HG03139 (cell line): ENCODE measurements at regions not wholly inside any gene's neighbourhood (a gene's known extent, or its start where the extent isn't known, plus 50 kb on each side); places are given as distances from the start of the nearest gene placed in this dataset.
"Not testable (repeated sequence)": the region's sequence is repeated elsewhere in the genome, so short reads cannot be mapped to it uniquely, and the experiment has no call there.

ENCODE experiments used
- ATAC-seq: cut with Tn5 transposase; IDR thresholded peaks from one replicate; pipeline ENCODE4 v1.9.1; 2021; ENCODE audit not compliant: unreplicated experiment

- ATAC-seq: no peak
Measured at GRCh38 chr14:34103176-34103575, 152.3 kb upstream of the EGLN3 start.

GRCh38 chr14:34099635-34100034 lies 148.8 kb upstream of the EGLN3 start:
- ATAC-seq: no peak

- no peak for ATAC-seq
Measured at GRCh38 chr14:34098985-34099349, 148.1 kb upstream of the EGLN3 start.

- ATAC-seq: no peak
Measured at GRCh38 chr14:34098045-34098984, 147.4 kb upstream of the EGLN3 start.

GRCh38 chr14:34097644-34098043 lies 146.8 kb upstream of the EGLN3 start:
- ATAC-seq: no peak

GRCh38 chr14:34094384-34094783 lies 143.5 kb upstream of the EGLN3 start:
- ATAC-seq: no peak

GRCh38 chr14:34093883-34094282 lies 143.0 kb upstream of the EGLN3 start:
- ATAC-seq: no peak

GRCh38 chr14:34090451-34090850 lies 139.6 kb upstream of the EGLN3 start:
- ATAC-seq: no peak

GRCh38 chr14:34088914-34089313 lies 138.0 kb upstream of the EGLN3 start:
- no peak for ATAC-seq

- peak; percentile 81 for ATAC-seq
Measured at GRCh38 chr14:34087571-34087970, 136.7 kb upstream of the EGLN3 start.

GRCh38 chr14:34086223-34086757 lies 135.4 kb upstream of the EGLN3 start:
- ATAC-seq: no peak

- no peak for ATAC-seq
Measured at GRCh38 chr14:34085695-34086094, 134.8 kb upstream of the EGLN3 start.

GRCh38 chr14:34081576-34082136 lies 130.8 kb upstream of the EGLN3 start:
- ATAC-seq: no peak

- no peak for ATAC-seq
Measured at GRCh38 chr14:34081101-34081575, 130.3 kb upstream of the EGLN3 start.

- ATAC-seq: not testable (repeated sequence)
Measured at GRCh38 chr14:34079643-34080042, 128.8 kb upstream of the EGLN3 start.

- no peak for ATAC-seq
Measured at GRCh38 chr14:34078117-34078743, 127.4 kb upstream of the EGLN3 start.

GRCh38 chr14:34075826-34076225 lies 125.0 kb upstream of the EGLN3 start:
- no peak for ATAC-seq

GRCh38 chr14:34075042-34075744 lies 124.3 kb upstream of the EGLN3 start:
- peak; percentile 52 for ATAC-seq

GRCh38 chr14:34072921-34073320 lies 122.0 kb upstream of the EGLN3 start:
- ATAC-seq: no peak

GRCh38 chr14:34072401-34072800 lies 121.5 kb upstream of the EGLN3 start:
- no peak for ATAC-seq

GRCh38 chr14:34070917-34071407 lies 120.1 kb upstream of the EGLN3 start:
- ATAC-seq: no peak
